ENCODE measurements at regions not wholly inside any gene's neighbourhood (a gene's known extent, or its start where the extent isn't known, plus 50 kb on each side); places are given as distances from the start of the nearest gene placed in this dataset.
A peak's percentile ranks its signal among the peaks of the same experiment; 100 is the strongest.

DNA sequence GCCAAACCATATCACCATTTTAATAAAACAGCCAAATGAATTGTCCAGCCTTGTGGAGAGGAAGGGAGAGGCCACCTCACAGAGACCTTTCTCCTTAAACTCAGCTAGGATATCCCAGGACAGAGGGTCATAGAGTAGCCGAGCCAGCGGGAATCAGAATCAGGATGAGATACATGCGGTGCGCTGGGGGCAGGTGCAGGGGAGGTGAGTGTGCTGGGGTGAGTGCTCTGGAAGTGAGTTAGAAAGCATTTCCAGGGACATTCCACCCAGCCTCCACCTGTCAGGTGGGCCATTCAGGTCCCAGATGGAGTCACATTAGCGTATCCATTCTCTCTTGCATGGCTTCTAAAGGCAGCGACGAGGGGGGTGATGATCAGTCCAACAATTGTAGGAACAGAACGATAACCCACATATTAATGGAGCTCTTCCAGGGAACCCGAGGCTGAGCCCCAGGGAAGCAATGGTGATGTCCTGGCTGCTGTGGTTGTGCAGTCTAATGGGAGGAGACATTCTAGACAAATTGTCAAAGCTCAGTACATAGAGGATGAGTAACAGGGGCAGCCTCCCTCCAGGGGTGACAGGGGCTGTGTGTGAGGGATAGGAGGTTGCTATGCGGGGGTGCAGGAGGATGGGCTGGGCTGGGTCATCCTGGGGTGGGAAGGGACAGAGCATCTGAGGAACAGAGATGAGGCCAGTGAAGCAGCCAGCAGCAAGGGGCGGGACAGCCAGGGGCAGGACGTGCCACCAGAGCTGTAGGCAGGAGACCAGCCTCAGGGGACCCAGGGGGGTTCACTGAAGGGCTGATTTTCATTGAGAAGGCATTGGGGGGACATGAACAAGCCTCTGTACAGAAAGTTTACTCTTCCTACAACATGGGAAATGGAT is 88.7 kb upstream of the FRMD1 start:
- no peak overlapping the region for H3K27ac ChIP-seq
- WGBS, 2 donors = 94 to 96% methylated on average over 12 of the region's 12 CpGs
- no peak overlapping the region for H3K4me3 ChIP-seq
- peaks cover 0 to 8% (median 0%) of the 10 kb centered on the region in 4 donors for H3K4me1 ChIP-seq
- TF ChIP-seq, protein P1, sequence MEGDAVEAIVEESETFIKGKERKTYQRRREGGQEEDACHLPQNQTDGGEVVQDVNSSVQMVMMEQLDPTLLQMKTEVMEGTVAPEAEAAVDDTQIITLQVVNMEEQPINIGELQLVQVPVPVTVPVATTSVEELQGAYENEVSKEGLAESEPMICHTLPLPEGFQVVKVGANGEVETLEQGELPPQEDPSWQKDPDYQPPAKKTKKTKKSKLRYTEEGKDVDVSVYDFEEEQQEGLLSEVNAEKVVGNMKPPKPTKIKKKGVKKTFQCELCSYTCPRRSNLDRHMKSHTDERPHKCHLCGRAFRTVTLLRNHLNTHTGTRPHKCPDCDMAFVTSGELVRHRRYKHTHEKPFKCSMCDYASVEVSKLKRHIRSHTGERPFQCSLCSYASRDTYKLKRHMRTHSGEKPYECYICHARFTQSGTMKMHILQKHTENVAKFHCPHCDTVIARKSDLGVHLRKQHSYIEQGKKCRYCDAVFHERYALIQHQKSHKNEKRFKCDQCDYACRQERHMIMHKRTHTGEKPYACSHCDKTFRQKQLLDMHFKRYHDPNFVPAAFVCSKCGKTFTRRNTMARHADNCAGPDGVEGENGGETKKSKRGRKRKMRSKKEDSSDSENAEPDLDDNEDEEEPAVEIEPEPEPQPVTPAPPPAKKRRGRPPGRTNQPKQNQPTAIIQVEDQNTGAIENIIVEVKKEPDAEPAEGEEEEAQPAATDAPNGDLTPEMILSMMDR (IDR thresholded peaks at IDR 0.05) = no peak
- TF ChIP-seq EP300 (IDR thresholded peaks at IDR 0.05) (no peak), POLR2A (IDR thresholded peaks at IDR 0.05) (no peak)
- no peaks in the 10 kb centered on the region for H3K36me3 ChIP-seq
- no peaks in the 10 kb centered on the region for H3K27me3 ChIP-seq
- H3K9me3 ChIP-seq = peaks cover 0 to 2% (median 0%) of the 10 kb centered on the region in 4 donors
- no peak for DNase-seq (ENCODE audit: low spot score in 2 of 2)

DNA sequence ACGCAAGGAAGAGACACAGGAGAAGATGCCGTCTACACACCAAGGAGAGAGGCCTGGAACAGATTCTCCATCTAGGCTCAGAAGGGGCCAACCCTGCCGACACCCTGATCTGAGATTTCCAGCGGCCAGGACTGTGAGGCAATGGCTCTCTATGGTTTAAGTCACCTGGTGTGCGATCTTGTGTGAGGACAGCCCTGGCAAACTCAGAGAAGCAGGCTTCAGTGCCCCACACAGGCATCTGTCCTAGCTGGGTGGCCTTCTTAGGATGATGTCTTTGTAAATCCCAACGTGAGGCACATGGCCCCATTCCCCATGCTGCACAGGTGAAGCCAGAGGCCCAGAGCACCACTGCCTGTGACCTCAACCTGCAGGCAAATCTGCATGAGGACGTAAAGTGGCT is 87.6 kb upstream of the FRMD1 start:
- Histone ChIP-seq H3K36me3 (no peaks in the 10 kb centered on the region), H3K4me3 (no peak overlapping the region), H3K4me1 (peaks cover 0 to 8% (median 0%) of the 10 kb centered on the region in 4 donors), H3K27me3 (no peaks in the 10 kb centered on the region), H3K9me3 (peaks cover 0 to 2% (median 0%) of the 10 kb centered on the region in 4 donors), H3K27ac (no peak overlapping the region)
- TF ChIP-seq, protein P1 (IDR thresholded peaks at IDR 0.05) = no peak
- TF ChIP-seq POLR2A (IDR thresholded peaks at IDR 0.05) = no peak
- no peak for TF ChIP-seq EP300 (IDR thresholded peaks at IDR 0.05)
- no peak for DNase-seq (ENCODE audit: low spot score in 2 of 2)
- WGBS, 2 donors = 89 to 93% methylated on average over 2 to 6 of the region's 7 CpGs

DNA sequence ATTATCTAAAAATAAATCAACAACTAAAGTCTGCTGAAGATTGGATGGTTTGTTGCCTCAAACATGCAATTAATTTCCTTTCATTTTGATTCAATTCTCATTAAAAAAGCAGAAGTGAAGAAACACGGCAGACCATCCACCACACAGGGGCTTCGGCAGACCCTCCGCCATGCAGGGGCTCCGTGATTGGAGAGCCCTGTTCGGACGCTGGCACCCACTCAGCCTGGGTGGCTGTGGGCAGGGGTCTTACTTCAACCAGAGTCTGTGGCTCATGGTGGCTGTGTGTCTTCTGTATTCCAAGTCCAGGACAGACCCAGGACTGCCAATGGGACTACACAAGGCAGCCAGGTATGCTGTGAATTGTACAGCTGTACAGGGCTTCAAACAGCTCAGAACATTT is 86.9 kb upstream of the FRMD1 start:
- H3K4me1 ChIP-seq = peaks cover 0 to 5% (median 0%) of the 10 kb centered on the region in 4 donors
- no peaks in the 10 kb centered on the region for H3K27me3 ChIP-seq
- TF ChIP-seq POLR2A (IDR thresholded peaks at IDR 0.05) (no peak), EP300 (IDR thresholded peaks at IDR 0.05) (no peak)
- TF ChIP-seq, protein P1 (IDR thresholded peaks at IDR 0.05) = no peak
- H3K9me3 ChIP-seq = peaks cover 0 to 2% (median 0%) of the 10 kb centered on the region in 4 donors
- no peak for DNase-seq (ENCODE audit: low spot score in 2 of 2)
- no peak overlapping the region for H3K4me3 ChIP-seq
- no peaks in the 10 kb centered on the region for H3K36me3 ChIP-seq
- 97 to 100% methylated on average over 6 of the region's 6 CpGs for WGBS, 2 donors
- H3K27ac ChIP-seq = no peak overlapping the region

DNA sequence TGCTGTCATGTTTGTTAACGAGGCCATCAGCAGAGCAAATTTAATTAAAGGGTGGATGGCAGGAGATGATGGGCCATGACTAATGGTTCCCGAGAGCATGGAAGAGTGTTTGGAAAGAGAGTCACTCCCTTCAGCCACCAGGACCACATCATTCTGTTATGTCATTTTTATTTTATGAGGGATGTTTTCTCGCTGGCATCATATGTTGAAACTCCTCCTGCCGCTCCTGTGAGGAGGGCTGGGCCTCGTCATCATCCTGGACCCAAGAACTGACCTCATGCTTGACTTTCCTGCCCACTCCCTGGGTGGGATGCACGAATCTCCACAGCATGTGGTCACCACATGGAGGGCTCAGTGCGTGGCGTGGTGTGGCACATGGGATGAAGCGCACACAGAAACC is 86.4 kb upstream of the FRMD1 start:
- Histone ChIP-seq H3K36me3 (no peaks in the 10 kb centered on the region), H3K9me3 (peaks cover 0 to 2% (median 0%) of the 10 kb centered on the region in 4 donors), H3K4me3 (no peak overlapping the region), H3K27ac (no peak overlapping the region), H3K4me1 (no peaks in the 10 kb centered on the region), H3K27me3 (no peaks in the 10 kb centered on the region)
- no peak for DNase-seq (ENCODE audit: low spot score in 2 of 2)
- TF ChIP-seq POLR2A (IDR thresholded peaks at IDR 0.05) (no peak), EP300 (IDR thresholded peaks at IDR 0.05) (no peak)
- TF ChIP-seq, protein P1 (IDR thresholded peaks at IDR 0.05) = no peak
- WGBS, 2 donors = 67 to 71% methylated on average over 9 of the region's 9 CpGs

DNA sequence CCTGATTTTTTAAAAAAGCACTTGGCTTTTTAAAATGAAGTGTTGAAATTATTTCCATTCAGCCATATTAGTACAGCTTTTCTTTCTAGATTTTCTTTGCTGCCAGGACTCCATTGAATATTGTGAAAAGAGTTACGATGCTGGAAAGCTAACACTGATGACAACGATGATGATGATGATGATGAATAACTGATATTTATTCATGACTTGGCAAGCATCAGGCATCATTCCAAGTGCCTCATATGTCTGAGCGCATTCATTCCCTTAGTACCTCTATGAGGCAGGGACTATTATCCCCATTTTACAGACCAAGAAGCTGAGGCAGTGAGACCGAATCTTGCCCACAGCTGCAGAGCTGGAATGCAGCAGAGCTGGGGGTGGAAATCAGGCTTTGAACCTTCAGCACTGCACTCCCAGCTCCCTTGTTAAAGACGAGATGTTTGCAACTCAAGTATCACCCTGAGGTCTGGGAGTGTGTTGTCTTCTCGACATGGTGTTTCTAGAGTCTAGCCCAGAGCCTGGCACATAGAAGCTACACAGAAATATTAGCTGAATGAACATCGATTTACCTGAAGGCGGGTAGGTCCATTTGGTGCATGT is 85.5 kb upstream of the FRMD1 start:
- H3K36me3 ChIP-seq = no peaks in the 10 kb centered on the region
- peak in 1 of 2 donors; percentile 2 for DNase-seq (ENCODE audit: low spot score in 2 of 2)
- no peaks in the 10 kb centered on the region for H3K27me3 ChIP-seq
- TF ChIP-seq, protein P1 (IDR thresholded peaks at IDR 0.05) = no peak
- TF ChIP-seq EP300 (IDR thresholded peaks at IDR 0.05) = no peak
- TF ChIP-seq POLR2A (IDR thresholded peaks at IDR 0.05) = no peak
- 81 to 84% methylated on average over 8 of the region's 8 CpGs for WGBS, 2 donors
- H3K27ac ChIP-seq = no peak overlapping the region
- no peaks in the 10 kb centered on the region for H3K4me1 ChIP-seq
- peaks cover 0 to 2% (median 0%) of the 10 kb centered on the region in 4 donors for H3K9me3 ChIP-seq
- no peak overlapping the region for H3K4me3 ChIP-seq
